ENCODE measurements at regions not wholly inside any gene's neighbourhood (a gene's known extent, or its start where the extent isn't known, plus 50 kb on each side); places are given as distances from the start of the nearest gene placed in this dataset.
"Not testable (repeated sequence)": the region's sequence is repeated elsewhere in the genome, so short reads cannot be mapped to it uniquely, and the experiment has no call there.

DNA sequence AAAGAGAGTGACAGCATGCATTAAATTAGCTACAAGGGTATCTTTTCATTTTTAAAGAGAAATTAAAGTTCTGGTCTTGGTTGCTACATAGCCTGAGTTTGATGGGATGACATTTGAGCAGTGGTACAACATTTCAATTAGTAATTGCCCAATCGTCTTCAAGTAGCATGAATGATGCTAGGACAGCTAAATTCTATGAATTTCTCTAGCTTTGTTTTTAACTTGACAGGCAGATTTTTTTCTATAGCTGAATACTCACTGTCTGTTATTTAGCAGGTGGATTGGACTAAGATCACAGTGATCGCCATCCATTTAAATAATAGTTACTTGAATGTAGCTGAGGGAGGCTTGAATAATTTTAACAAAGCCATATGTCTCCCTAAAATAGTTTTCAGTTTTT, 162.2 kb downstream of the OXSM start:
- no peak for DNase-seq (ENCODE audit: low spot score)

GRCh38 chr3:25957026-25957425, 167.1 kb downstream of the OXSM start:
- DNase-seq (ENCODE audit: low spot score) = no peak

DNA sequence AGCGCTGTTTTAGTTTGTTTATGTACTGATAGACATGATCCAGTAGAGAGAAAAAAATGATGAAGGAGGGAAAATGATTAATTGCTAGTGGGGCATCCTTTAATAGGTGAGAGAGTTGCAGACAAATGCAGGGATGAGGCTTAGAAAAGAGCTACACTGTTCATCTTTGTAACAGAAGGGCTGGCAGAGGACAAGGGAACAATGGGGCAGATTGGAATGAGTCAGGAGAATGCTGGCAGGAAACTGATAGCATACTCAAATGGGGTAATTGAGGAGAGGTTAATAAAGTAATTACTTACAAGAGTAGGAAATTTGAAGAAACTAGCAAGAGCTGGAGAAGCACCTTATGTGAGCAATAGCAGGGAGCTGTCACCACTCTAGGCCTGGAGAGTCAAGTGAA, 170.9 kb downstream of the OXSM start:
- no peak for DNase-seq (ENCODE audit: low spot score)

- no peak for DNase-seq (ENCODE audit: low spot score)
Observed at GRCh38 chr3:25962255-25962654, 172.4 kb downstream of the OXSM start.

DNA sequence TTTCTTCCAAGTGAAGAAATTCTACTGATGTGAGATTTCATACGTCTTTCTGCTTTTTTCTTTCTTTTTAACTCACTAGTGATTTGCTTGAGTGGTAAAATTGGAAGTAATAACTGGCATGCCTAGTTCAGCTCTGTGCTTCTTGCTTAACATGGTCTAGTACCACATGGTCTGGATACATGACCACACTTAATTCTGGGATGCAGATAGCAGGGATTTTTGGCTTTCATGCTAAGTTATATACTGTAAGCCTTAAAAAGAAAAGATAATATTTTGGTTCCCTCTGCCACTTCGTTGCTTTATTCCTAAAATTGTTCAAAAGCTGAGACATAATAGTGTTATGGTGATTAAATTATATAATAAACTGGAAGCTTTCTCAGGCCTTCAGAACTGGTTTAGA, 174.3 kb downstream of the OXSM start:
- no peak for DNase-seq (ENCODE audit: low spot score)

GRCh38 chr3:25967385-25967784, 177.5 kb downstream of the OXSM start:
- DNase-seq (ENCODE audit: low spot score) = no peak

DNA sequence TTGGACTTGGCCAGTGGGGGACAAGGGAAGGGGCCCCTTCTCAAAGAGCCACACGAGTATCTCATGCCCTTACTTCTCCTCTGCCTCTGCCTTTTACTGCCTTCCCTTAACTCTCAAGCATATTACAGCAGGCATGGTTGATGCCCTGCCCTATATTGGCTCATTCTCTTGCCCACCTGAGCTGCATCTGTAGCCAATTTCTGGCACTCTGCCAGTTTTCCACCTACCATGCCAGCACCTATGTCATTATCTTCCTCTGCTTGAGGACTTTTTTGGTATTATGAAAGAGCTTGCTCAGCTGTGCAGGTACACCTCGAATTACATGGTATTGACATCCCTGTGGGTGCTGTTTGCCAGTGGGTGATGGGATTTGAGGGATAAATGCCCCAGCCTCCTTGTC, 181.8 kb downstream of the OXSM start:
- DNase-seq (ENCODE audit: low spot score) = no peak

GRCh38 chr3:25973122-25973521, 183.2 kb downstream of the OXSM start:
- DNase-seq (ENCODE audit: low spot score) = no peak

DNA sequence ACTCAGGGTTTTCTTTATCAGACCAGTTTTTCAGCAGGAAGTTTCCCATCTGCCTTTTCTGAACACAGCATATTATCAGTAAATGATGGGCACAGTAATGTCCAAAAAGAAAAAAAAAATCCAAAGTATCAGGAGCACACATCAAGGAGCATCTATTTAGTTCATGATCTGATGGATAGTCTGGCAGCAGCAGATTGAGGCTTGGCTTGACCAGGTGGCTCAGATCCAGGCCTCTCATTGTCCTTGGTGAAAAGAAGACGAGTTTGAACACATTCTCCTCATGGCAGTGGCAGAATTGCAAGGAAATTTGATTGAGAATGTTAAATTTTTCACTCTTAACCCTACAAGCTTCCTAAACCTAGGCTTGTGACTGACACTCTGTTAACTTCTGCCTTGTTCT, 192.9 kb downstream of the OXSM start:
- no peak for DNase-seq (ENCODE audit: low spot score)

- no peak for DNase-seq (ENCODE audit: low spot score)
Observed at GRCh38 chr3:25985621-25986020, 195.7 kb downstream of the OXSM start.

- DNase-seq (ENCODE audit: low spot score) = no peak
Observed at GRCh38 chr3:25992606-25993005, 202.7 kb downstream of the OXSM start.

- no peak for DNase-seq (ENCODE audit: low spot score)
Observed at GRCh38 chr3:26004172-26004571, 214.3 kb downstream of the OXSM start.

GRCh38 chr3:26011276-26011675, 221.4 kb downstream of the OXSM start:
- DNase-seq (ENCODE audit: low spot score) = no peak

GRCh38 chr3:26012241-26012745, 222.4 kb downstream of the OXSM start:
- DNase-seq (ENCODE audit: low spot score) = no peak

- DNase-seq (ENCODE audit: low spot score) = no peak
Observed at GRCh38 chr3:26015752-26016151, 225.9 kb downstream of the OXSM start.

- DNase-seq (ENCODE audit: low spot score) = no peak
Observed at GRCh38 chr3:26018889-26019288, 229.0 kb downstream of the OXSM start.

DNA sequence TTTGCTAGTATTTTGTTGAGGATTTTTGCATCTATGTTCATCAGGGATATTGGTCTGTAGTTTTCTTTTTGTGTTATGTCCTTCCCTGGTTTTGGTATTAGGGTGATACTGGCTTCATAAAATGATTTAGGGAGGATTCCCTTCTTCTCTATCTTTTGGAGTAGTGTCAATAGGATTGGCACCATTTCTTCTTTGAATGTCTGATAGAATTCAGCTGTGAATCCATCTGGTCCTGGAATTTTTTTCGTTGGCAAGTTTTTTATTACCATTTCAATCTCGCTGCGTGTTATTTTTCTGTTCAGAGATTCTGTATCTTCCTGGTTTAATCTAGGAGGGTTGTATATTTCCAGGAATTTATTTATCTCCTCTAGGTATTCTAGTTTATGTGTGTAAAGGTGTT, 234.3 kb downstream of the OXSM start:
- DNase-seq (ENCODE audit: low spot score) = not testable (repeated sequence)

DNA sequence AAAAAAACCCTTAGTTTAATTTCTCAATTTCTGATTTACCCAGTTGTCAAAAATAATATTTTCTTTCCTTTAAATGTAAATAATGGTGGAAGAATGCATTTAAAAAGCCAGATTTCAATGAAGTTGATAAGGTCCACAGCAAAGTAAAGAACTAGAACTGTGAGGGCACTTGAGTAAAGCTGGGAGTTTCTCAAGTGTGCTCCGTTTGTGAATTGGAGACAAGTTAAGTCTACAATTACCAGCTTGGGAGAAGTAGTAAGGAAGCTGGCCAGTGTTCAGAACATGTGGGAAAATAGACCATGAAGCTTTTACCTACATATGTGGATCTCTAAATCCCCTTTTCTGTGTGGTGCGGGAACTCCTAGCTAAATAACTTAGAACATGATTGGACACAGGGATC, 239.4 kb downstream of the OXSM start:
- DNase-seq (ENCODE audit: low spot score) = no peak

- DNase-seq (ENCODE audit: low spot score) = not testable (repeated sequence)
Observed at GRCh38 chr3:26042126-26042525, 252.2 kb downstream of the OXSM start.

DNA sequence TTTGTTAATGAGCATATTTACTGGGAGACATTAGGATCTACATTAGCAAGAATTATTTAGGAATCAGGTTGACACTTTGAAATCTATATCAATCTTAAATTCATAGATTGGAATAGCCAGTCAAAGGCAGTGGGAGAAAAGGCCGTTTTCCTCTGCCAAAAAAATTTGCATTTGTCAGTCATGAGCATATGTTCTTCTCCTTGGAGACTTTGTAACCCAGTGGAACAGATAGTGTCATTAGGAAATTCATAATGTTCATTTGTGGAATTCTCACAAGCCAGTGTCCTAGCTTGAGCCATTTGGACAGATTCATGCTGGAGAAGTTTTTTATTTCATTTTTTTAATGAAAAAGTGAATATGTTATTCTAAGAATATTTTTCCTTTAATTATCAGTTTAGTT, 260.1 kb downstream of the OXSM start:
- DNase-seq (ENCODE audit: low spot score) = no peak

DNA sequence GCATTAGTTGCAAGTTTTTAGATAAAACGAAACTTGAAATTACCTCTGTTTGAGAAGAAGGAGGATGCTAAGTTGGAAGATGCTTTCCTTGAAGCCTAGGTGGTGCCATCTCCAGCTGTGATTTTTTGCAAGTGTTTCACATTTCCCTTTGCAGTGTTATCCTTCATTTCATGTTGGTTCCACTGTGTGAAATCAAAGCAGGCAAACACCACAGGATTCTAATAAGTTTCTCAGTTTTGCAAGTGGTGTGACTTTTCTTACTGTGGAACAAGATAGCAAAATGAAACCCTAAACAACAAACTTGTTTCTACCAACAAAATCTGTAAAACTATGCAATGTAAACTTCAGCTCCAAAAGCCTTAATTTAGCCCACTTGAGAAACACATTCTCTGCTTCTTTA, 260.9 kb downstream of the OXSM start:
- no peak for DNase-seq (ENCODE audit: low spot score)

GRCh38 chr3:26058901-26059321, 269.0 kb downstream of the OXSM start:
- no peak for DNase-seq (ENCODE audit: low spot score)

- DNase-seq (ENCODE audit: low spot score) = no peak
Observed at GRCh38 chr3:26061947-26062346, 272.1 kb downstream of the OXSM start.

- DNase-seq (ENCODE audit: low spot score) = no peak
Observed at GRCh38 chr3:26064297-26064696, 274.4 kb downstream of the OXSM start.

DNA sequence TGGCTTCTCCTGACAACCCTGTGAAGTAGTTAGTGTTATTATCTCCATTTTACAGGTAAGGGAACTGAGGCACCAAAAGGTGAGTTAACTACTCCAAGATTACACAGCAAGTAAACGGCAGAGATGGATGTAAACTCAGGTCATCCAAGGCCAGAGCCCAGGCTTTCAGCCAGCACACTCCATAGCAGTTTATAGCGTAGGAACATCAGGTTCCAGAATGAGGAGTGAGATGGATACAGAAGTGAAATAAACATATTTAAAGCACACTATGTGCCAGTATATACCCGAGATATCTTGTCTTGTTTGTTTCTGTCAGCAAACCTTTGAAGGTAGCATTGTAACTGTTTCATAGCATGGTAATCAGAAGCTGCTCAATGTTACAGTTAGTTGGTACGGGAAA, 279.0 kb downstream of the OXSM start:
- DNase-seq (ENCODE audit: low spot score) = no peak
